ENCODE measurements at regions not wholly inside any gene's neighbourhood (a gene's known extent, or its start where the extent isn't known, plus 50 kb on each side); places are given as distances from the start of the nearest gene placed in this dataset.

GRCh38 chr2:18684206-18685038 lies 95.1 kb upstream of the NT5C1B start:
- Histone ChIP-seq H3K27ac (no peak overlapping the region), H3K4me3 (no peak overlapping the region), H3K9me3 (no peaks in the 10 kb centered on the region), H3K27me3 (no peaks in the 10 kb centered on the region), H3K4me1 (ENCODE audit: insufficient read depth) (peaks cover 2% of the 10 kb centered on the region), H3K36me3 (no peaks in the 10 kb centered on the region)
- TF ChIP-seq CTCF (IDR thresholded peaks at IDR 0.05) (no peak), POLR2A (IDR thresholded peaks at IDR 0.05) (no peak), EP300 (IDR thresholded peaks at IDR 0.05) (no peak)
- 23 to 38% (median 30%) methylated on average over 2 of the region's 2 CpGs for WGBS, 3 donors
- no peak for DNase-seq
- intact Hi-C loops (cut with DNase I) = no loop called here

GRCh38 chr2:18682681-18683080 lies 93.3 kb upstream of the NT5C1B start:
- Histone ChIP-seq H3K4me1 (ENCODE audit: insufficient read depth) (peaks cover 2% of the 10 kb centered on the region), H3K36me3 (no peaks in the 10 kb centered on the region), H3K27ac (no peak overlapping the region), H3K4me3 (no peak overlapping the region), H3K27me3 (no peaks in the 10 kb centered on the region), H3K9me3 (no peaks in the 10 kb centered on the region)
- no peak for TF ChIP-seq CTCF (IDR thresholded peaks at IDR 0.05)
- TF ChIP-seq EP300 (IDR thresholded peaks at IDR 0.05) = no peak
- TF ChIP-seq POLR2A (IDR thresholded peaks at IDR 0.05) = no peak
- DNase-seq = no peak
- WGBS, 3 donors = 83 to 94% (median 85%) methylated on average over 1 of the region's 1 CpG
- intact Hi-C loops (cut with DNase I) = no loop called here

GRCh38 chr2:18677280-18677679 lies 87.9 kb upstream of the NT5C1B start:
- TF ChIP-seq CTCF (IDR thresholded peaks at IDR 0.05) (no peak), POLR2A (IDR thresholded peaks at IDR 0.05) (no peak), EP300 (IDR thresholded peaks at IDR 0.05) (no peak)
- H3K36me3 ChIP-seq = no peaks in the 10 kb centered on the region
- no peaks in the 10 kb centered on the region for H3K4me1 ChIP-seq (ENCODE audit: insufficient read depth)
- intact Hi-C loops (cut with DNase I) = no loop called here
- DNase-seq = no peak
- no peak overlapping the region for H3K4me3 ChIP-seq
- H3K27me3 ChIP-seq = no peaks in the 10 kb centered on the region
- no peak overlapping the region for H3K27ac ChIP-seq
- no peaks in the 10 kb centered on the region for H3K9me3 ChIP-seq
- WGBS, 3 donors = 84 to 100% (median 93%) methylated on average over 2 of the region's 2 CpGs

- TF ChIP-seq EP300 (IDR thresholded peaks at IDR 0.05) (no peak), POLR2A (IDR thresholded peaks at IDR 0.05) (no peak), CTCF (IDR thresholded peaks at IDR 0.05) (no peak)
- intact Hi-C loops (cut with DNase I) = no loop called here
These were observed 84.9 kb upstream of the NT5C1B start for GRCh38 chr2:18674309-18674708.

More at GRCh38 chr2:18674309-18674708, 84.9 kb upstream of the NT5C1B start:
- Histone ChIP-seq H3K4me3 (no peak overlapping the region), H3K4me1 (ENCODE audit: insufficient read depth) (no peaks in the 10 kb centered on the region), H3K27ac (no peak overlapping the region), H3K27me3 (no peaks in the 10 kb centered on the region), H3K36me3 (no peaks in the 10 kb centered on the region), H3K9me3 (no peaks in the 10 kb centered on the region)
- no peak for DNase-seq

Data from ovary (tissue), 7 donors.